ENCODE measurements at regions not wholly inside any gene's neighbourhood (a gene's known extent, or its start where the extent isn't known, plus 50 kb on each side); places are given as distances from the start of the nearest gene placed in this dataset.
"Not testable (repeated sequence)": the region's sequence is repeated elsewhere in the genome, so short reads cannot be mapped to it uniquely, and the experiment has no call there.

DNA sequence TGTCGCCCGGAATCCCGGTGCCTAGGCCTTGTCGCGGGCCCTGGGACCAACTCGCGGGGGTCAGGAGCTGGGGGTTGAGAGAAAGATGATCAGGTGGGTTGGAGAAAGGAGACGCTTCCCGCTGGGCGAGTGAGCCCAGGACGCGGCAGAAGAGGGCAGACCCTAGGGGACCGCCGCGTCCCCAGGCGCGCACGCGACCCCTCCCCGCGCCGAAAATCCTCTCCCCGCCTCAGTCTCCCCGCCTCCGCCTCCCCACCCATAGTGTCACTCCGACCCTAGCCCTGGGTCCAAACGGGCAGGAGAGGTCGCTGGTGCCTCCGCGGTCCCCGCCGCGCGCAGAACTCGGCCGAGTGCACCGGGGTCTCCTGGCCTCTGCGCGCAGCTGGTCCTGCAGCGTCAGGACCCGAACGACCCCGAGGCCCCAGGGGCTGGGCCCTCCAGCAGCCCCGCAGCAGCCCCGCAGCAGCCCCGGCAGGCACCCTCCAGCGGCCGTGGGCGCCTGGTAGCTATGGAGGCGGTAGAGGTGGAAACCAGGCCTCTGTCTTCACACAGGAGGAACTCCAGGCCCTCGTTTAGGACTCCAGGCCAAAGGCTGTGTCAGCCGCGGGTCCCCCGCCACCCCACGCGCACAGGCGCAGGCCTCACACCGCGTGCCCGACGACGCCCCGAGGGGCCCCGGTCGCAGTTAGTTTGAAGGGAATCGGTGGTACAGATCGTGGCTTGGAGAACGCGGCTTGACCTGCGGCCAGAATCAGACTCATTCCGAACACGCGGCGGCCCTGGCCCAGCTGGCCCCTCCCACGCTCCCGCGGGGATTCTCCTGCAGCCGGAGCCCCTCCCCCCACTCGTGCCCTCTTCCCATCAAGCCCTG lies 60.1 kb upstream of the EIF5 start:
- peak; percentile 40 to 60 for ATAC-seq
- 11% methylated on average over 79 of the region's 79 CpGs for WGBS
- peak overlapping the region; percentile 16 for H3K4me3 ChIP-seq (ENCODE audit: low read length)
- peak in 2 of 3 donors; percentile 53 to 65 for DNase-seq
- no peaks in the 10 kb centered on the region for H3K9me3 ChIP-seq (ENCODE audit: control insufficient read depth, low read length)
- H3K27ac ChIP-seq (ENCODE audit: low read length) = no peak overlapping the region
- intact Hi-C loops (cut with DNase I) = no loop called here
- H3K4me1 ChIP-seq (ENCODE audit: control insufficient read depth, insufficient read depth, low read length) = no peaks in the 10 kb centered on the region
- no peaks in the 10 kb centered on the region for H3K27me3 ChIP-seq (ENCODE audit: control insufficient read depth, insufficient read depth)

DNA sequence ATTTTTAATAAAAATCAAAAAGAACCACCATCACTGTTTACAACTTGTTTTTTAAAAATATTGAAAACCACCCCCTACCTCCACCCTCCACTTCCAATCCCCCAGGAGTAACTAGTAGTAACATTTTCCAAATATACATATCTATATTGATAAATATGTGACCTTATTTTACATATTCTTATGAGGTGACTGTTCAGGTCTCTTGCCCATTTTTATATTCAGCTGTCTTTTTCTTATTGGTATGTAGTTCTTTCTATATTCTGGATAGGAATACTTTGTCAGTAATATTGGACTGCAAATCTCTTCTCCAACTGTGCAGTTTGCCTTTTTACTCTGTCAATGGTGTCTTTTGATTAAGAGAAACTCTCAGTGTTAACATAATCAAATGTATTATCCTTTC lies 59.0 kb upstream of the EIF5 start:
- no peaks in the 10 kb centered on the region for H3K4me1 ChIP-seq (ENCODE audit: control insufficient read depth, insufficient read depth, low read length)
- H3K27ac ChIP-seq (ENCODE audit: low read length) = no peak overlapping the region
- DNase-seq = no peak
- ATAC-seq = no peak
- H3K4me3 ChIP-seq (ENCODE audit: low read length) = no peak overlapping the region
- no peaks in the 10 kb centered on the region for H3K9me3 ChIP-seq (ENCODE audit: control insufficient read depth, low read length)
- intact Hi-C loops (cut with DNase I) = no loop called here
- no peaks in the 10 kb centered on the region for H3K27me3 ChIP-seq (ENCODE audit: control insufficient read depth, insufficient read depth)

DNA sequence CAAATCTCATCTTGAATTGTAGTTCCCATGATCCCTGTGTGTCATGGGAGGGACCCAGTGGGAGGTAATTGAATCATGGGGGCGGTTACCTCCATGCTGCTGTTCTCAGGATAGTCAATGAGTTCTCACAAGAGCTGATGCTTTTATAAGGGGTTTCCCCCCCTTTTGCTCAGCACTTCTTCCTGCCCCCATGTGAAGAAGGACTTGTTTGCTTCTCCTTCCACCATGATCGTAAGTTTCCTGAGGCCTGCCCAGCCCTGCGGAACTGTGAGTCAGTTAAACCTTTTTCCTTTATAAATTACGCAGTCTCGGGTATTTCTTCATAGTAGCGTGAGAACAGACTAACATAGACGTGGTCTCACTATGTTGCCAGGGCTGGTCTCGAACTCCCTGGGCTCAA lies 56.1 kb upstream of the EIF5 start:
- 94% methylated on average over 8 of the region's 8 CpGs for WGBS
- Histone ChIP-seq H3K27me3 (ENCODE audit: control insufficient read depth, insufficient read depth) (no peaks in the 10 kb centered on the region), H3K27ac (ENCODE audit: low read length) (no peak overlapping the region), H3K4me1 (ENCODE audit: control insufficient read depth, insufficient read depth, low read length) (peaks cover 3% of the 10 kb centered on the region), H3K4me3 (ENCODE audit: low read length) (no peak overlapping the region), H3K9me3 (ENCODE audit: control insufficient read depth, low read length) (no peaks in the 10 kb centered on the region)
- no peak for ATAC-seq
- intact Hi-C loops (cut with DNase I) = no loop called here
- DNase-seq = no peak

GRCh38 chr14:103279142-103280025 lies 54.7 kb upstream of the EIF5 start:
- peaks cover 3% of the 10 kb centered on the region for H3K4me1 ChIP-seq (ENCODE audit: control insufficient read depth, insufficient read depth, low read length)
- H3K27ac ChIP-seq (ENCODE audit: low read length) = no peak overlapping the region
- H3K9me3 ChIP-seq (ENCODE audit: control insufficient read depth, low read length) = no peaks in the 10 kb centered on the region
- H3K4me3 ChIP-seq (ENCODE audit: low read length) = peak overlapping the region; percentile 43
- DNase-seq = peak in 1 of 3 donors; percentile 64
- intact Hi-C loops (cut with DNase I) = no loop called here
- no peaks in the 10 kb centered on the region for H3K27me3 ChIP-seq (ENCODE audit: control insufficient read depth, insufficient read depth)
- ATAC-seq = peak; percentile 40 to 61
- WGBS = 12% methylated on average over 102 of the region's 102 CpGs

DNA sequence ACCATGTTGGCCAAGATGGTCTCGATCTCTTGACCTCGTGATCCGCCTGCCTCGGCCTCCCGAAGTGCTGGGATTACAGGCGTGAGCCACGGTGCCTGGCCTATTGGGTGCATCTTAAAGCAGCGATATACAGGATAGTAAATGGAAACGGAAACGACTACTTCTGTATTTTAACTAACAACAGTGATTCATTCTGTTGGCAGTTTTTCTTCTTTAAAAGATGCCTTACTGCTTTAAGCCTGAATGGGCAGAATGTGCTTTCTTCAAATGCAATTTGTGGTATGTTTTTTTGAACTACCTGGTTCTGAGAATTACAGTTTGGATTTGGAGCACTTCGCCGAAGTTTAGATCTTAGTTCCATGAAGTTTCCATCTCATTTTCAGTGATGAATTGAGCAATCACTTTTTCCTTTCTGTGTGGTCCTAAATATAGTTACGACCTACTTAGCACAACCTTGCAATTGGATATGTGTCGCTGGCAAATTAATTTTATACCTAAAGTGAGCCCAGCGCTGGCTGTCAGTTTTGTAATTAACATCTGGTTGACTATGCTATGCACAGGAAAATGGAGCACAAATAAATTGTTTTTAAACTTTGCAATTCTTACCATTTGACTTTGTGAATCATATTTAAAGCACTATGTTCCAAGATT lies 53.6 kb upstream of the EIF5 start:
- ATAC-seq = no peak
- no peak overlapping the region for H3K4me3 ChIP-seq (ENCODE audit: low read length)

GRCh38 chr14:103281496-103282231 lies 52.4 kb upstream of the EIF5 start:
- peaks cover 3% of the 10 kb centered on the region for H3K4me1 ChIP-seq (ENCODE audit: control insufficient read depth, insufficient read depth, low read length)
- H3K9me3 ChIP-seq (ENCODE audit: control insufficient read depth, low read length) = no peaks in the 10 kb centered on the region
- no peaks in the 10 kb centered on the region for H3K27me3 ChIP-seq (ENCODE audit: control insufficient read depth, insufficient read depth)
- WGBS = 65% methylated on average over 11 of the region's 11 CpGs
- peak in 1 of 3 donors; percentile 64 for DNase-seq
- H3K4me3 ChIP-seq (ENCODE audit: low read length) = no peak overlapping the region
- ATAC-seq = peak; percentile 73 to 74
- no peak overlapping the region for H3K27ac ChIP-seq (ENCODE audit: low read length)
- intact Hi-C loops (cut with DNase I) = no loop called here

More for the DNA sequence above, 53.6 kb upstream of the EIF5 start:
- DNase-seq = no peak
- Histone ChIP-seq H3K27ac (ENCODE audit: low read length) (no peak overlapping the region), H3K27me3 (ENCODE audit: control insufficient read depth, insufficient read depth) (no peaks in the 10 kb centered on the region), H3K4me1 (ENCODE audit: control insufficient read depth, insufficient read depth, low read length) (peaks cover 3% of the 10 kb centered on the region), H3K9me3 (ENCODE audit: control insufficient read depth, low read length) (no peaks in the 10 kb centered on the region)
- intact Hi-C loops (cut with DNase I) = no loop called here
- WGBS = 53% methylated on average over 15 of the region's 15 CpGs

DNA sequence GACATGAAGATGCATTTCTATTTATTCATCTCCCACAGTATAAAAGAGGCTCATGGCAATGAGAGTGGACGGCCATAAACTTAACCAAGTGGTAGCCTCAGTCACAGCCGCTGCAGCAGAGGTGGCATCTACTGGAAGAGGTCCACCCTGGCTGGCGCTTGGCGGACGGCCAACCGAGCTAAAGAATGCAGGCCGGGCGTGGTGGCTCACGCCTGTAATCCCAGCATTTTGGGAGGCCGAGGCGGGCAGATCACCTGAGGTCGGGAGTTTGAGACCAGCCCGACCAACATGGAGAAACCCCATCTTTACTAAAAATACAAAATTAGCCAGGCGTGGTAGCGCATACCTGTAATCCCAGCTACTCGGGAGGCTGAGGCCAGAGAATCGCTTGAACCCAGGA lies 51.7 kb upstream of the EIF5 start:
- H3K27ac ChIP-seq (ENCODE audit: low read length); DNase-seq; H3K4me1 ChIP-seq (ENCODE audit: control insufficient read depth, insufficient read depth, low read length); H3K9me3 ChIP-seq (ENCODE audit: control insufficient read depth, low read length); H3K27me3 ChIP-seq (ENCODE audit: control insufficient read depth, insufficient read depth); intact Hi-C loops (cut with DNase I); H3K4me3 ChIP-seq (ENCODE audit: low read length); ATAC-seq: not testable (repeated sequence)
- WGBS = 92% methylated on average over 17 of the region's 17 CpGs

DNA sequence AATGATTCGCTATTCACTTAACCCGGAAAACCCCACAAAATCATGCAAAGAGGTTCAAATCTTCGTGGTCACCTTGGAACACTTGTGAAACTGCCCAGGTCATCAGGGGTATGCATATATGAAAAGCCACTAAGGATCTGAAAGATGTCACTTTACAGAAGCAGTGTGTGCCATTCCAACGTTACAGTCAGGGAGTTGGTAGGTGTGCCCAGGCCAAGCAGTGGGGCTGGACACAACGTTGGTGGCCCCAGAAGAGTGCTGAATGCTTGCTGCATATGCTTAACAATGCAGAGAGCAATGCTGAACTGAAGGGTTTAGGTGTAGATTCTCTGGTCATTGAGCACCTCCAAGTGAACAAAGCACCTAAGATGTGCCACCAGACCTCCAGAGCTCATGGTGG lies 51.1 kb upstream of the EIF5 start:
- Histone ChIP-seq H3K27ac (ENCODE audit: low read length) (no peak overlapping the region), H3K9me3 (ENCODE audit: control insufficient read depth, low read length) (no peaks in the 10 kb centered on the region), H3K27me3 (ENCODE audit: control insufficient read depth, insufficient read depth) (no peaks in the 10 kb centered on the region), H3K4me3 (ENCODE audit: low read length) (no peak overlapping the region), H3K4me1 (ENCODE audit: control insufficient read depth, insufficient read depth, low read length) (peaks cover 3% of the 10 kb centered on the region)
- DNase-seq = no peak
- ATAC-seq = no peak
- 78% methylated on average over 5 of the region's 5 CpGs for WGBS
- intact Hi-C loops (cut with DNase I) = no loop called here

DNA sequence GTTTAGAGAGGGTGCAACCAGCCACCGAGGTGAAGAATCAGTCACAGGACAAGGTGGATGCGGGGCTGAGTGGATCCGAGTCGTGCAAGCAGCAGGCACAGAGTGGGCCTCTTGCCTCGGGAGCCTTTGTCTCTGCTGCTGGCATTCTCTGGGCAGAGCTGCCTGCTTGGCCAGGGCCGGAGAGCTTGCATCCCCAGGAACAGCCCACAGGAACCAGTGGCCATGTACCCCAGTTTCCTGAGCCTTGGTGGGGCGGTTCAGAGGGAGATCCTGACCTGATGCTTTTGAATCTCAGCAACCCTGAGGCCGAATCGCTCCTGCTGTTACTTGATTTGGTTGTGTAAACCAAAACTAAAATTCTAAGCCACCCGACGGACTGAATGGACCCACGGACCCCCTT lies 50.1 kb upstream of the EIF5 start:
- intact Hi-C loops (cut with DNase I) = no loop called here
- DNase-seq (no peak), ATAC-seq (no peak)
- Histone ChIP-seq H3K9me3 (ENCODE audit: control insufficient read depth, low read length) (no peaks in the 10 kb centered on the region), H3K27me3 (ENCODE audit: control insufficient read depth, insufficient read depth) (no peaks in the 10 kb centered on the region), H3K4me1 (ENCODE audit: control insufficient read depth, insufficient read depth, low read length) (peaks cover 3% of the 10 kb centered on the region), H3K4me3 (ENCODE audit: low read length) (no peak overlapping the region), H3K27ac (ENCODE audit: low read length) (no peak overlapping the region)
- WGBS = 80% methylated on average over 12 of the region's 12 CpGs

All from right cardiac atrium (tissue), 5 donors.